A549 (cell line): ENCODE measurements at regions not wholly inside any gene's neighbourhood (a gene's known extent, or its start where the extent isn't known, plus 50 kb on each side); places are given as distances from the start of the nearest gene placed in this dataset.
"Not testable (repeated sequence)": the region's sequence is repeated elsewhere in the genome, so short reads cannot be mapped to it uniquely, and the experiment has no call there.

Source experiments
- ATAC-seq, 2 experiments: fragments of 200-7000 bp in 1 of 2; fragments of >200 bp in 1 of 2; cut with Nextera tagmentation in 1 of 2; cut with Tn5 transposase in 1 of 2; 3 replicates each; pipeline versions ENCODE4 v1.8.0 to v1.9.1; 2018 to 2020; ENCODE audit warnings: mild to moderate bottlenecking in 1 of 2, moderate library complexity in 1 of 2
- CTCF ChIA-PET: fragments of 300-600 bp; sonication (Branson Sonifier 250); formaldehyde crosslinking; extraction: SDS; loops from one replicate; lab custom pipeline; 2021; ENCODE audit warnings: antibody characterized with exemption, inconsistent platforms; lab: Yijun Ruan, JAX
- POLR2A ChIA-PET: fragments of 350-600 bp; formaldehyde crosslinking; extraction: SDS; loops from one replicate; lab custom pipeline; 2021; ENCODE audit warnings: antibody characterized with exemption, inconsistent platforms; lab: Yijun Ruan, JAX
- DNase-seq, 2 experiments: peaks; one replicate each; pipeline versions ENCODE4 v3.0.0 to v3.0.0-alpha.2; 2011 to 2016; ENCODE audit warnings: low read depth in 1 of 2, low spot score in 1 of 2
- FAIRE-seq: peaks from 2 replicates; lab custom pipeline; 2011; peaks lifted over from hg19 to GRCh38; lab: Jason Lieb, UNC
- H3K27ac ChIP-seq, 2 experiments: fragments of >200 bp; sonication (Bioruptor Twin); formaldehyde crosslinking; 3 replicates each; pipeline ENCODE4 v1.5.1; 2016 to 2017
- H3K4me1 ChIP-seq: fragments of >200 bp; sonication (Bioruptor Twin); formaldehyde crosslinking; 3 replicates; pipeline ENCODE4 v1.6.1; 2016
- H3K4me2 ChIP-seq: fragments of >200 bp; sonication (Bioruptor Twin); formaldehyde crosslinking; 3 replicates; pipeline ENCODE4 v1.6.1; 2016
- H3K4me3 ChIP-seq: fragments of >200 bp; sonication (Bioruptor Twin); formaldehyde crosslinking; 3 replicates; pipeline ENCODE4 v1.5.1; 2016
- H3K9me3 ChIP-seq: fragments of >200 bp; sonication (Bioruptor Twin); formaldehyde crosslinking; 3 replicates; pipeline ENCODE4 v1.6.1; 2016
- EHF ChIP-seq: fragments of 250-450 bp; sonication (Bioruptor Pico); IDR thresholded peaks from 2 replicates; pipeline ENCODE4 v1.5.0; 2020; ENCODE audit warnings: mild to moderate bottlenecking
- ESRRA ChIP-seq: fragments of 150-350 bp; IDR thresholded peaks from 2 replicates; pipeline ENCODE4 v1.6.1; 2014; ENCODE audit warnings: mild to moderate bottlenecking, low read length, borderline replicate concordance
- HDAC2 ChIP-seq: fragments of 200-600 bp; sonication (generic); IDR thresholded peaks from 2 replicates; pipeline ENCODE4 v1.6.1; 2016
- HOXA7 ChIP-seq: fragments of 250-450 bp; sonication (Bioruptor Pico); IDR thresholded peaks from 2 replicates; pipeline ENCODE4 v1.5.0; 2020; ENCODE audit warnings: mild to moderate bottlenecking, moderate library complexity
- JUNB ChIP-seq: fragments of >200 bp; sonication (Bioruptor Twin); formaldehyde crosslinking; IDR thresholded peaks from 2 replicates; pipeline ENCODE4 v1.6.1; 2016
- KDM1A ChIP-seq: fragments of 200-600 bp; sonication (generic); IDR thresholded peaks from 2 replicates; pipeline ENCODE4 v1.6.1; 2016; ENCODE audit warnings: low read depth, mild to moderate bottlenecking
- MAX ChIP-seq: IDR thresholded peaks from 2 replicates; pipeline ENCODE4 v1.6.1; 2012
- MYC ChIP-seq: IDR thresholded peaks from 2 replicates; pipeline ENCODE4 v1.6.1; 2012; ENCODE audit warnings: mild to moderate bottlenecking, inconsistent platforms, low read length, improper control_type of control experiment, borderline replicate concordance
- NFE2L2 ChIP-seq: fragments of 150-350 bp; conservative IDR thresholded peaks from 2 replicates; pipeline ENCODE4 v1.6.1; 2014; ENCODE audit warnings: low read length
- PHF8 ChIP-seq: fragments of 200-600 bp; sonication (generic); IDR thresholded peaks from 2 replicates; pipeline ENCODE4 v1.6.1; 2016; ENCODE audit warnings: low read depth, mild to moderate bottlenecking, antibody characterized with exemption, moderate library complexity, borderline replicate concordance
- RCOR1 ChIP-seq: fragments of 150-350 bp; IDR thresholded peaks from 2 replicates; pipeline ENCODE4 v1.6.1; 2014; ENCODE audit warnings: antibody characterized with exemption, low read length, low read depth
- REST ChIP-seq: fragments of 200-600 bp; sonication (generic); IDR thresholded peaks from 2 replicates; pipeline ENCODE4 v1.6.1; 2016; ENCODE audit warnings: antibody characterized with exemption, mild to moderate bottlenecking, moderate library complexity
- ZFP36 ChIP-seq: fragments of 450-650 bp; IDR thresholded peaks from 2 replicates; pipeline ENCODE4 v1.6.1; 2014; ENCODE audit warnings: borderline replicate concordance; ENCODE audit not compliant: partially characterized antibody
- ZNF302 ChIP-seq: fragments of 250-450 bp; sonication (Bioruptor Pico); IDR thresholded peaks from 2 replicates; pipeline ENCODE4 v1.9.0; 2021; ENCODE audit warnings: inconsistent platforms, mild to moderate bottlenecking, moderate library complexity
- WGBS: methylation state at CpG from one replicate; pipeline ENCODE4 v1.1.6; 2017; ENCODE audit errors: missing lambda C conversion rate; 5-methylcytosine and 5-hydroxymethylcytosine counted together

- Histone ChIP-seq H3K4me3 (no peak overlapping the region), H3K4me2 (no peak overlapping the region), H3K27ac (no peak overlapping the region), H3K9me3 (no peaks in the 10 kb centered on the region), H3K4me1 (no peaks in the 10 kb centered on the region)
- DNase-seq (no peak), ATAC-seq (no peak), FAIRE-seq (no peak)
- TF ChIP-seq ZNF302 (no peak), PHF8 (no peak), NFE2L2 (no peak), JUNB (no peak), HOXA7 (CRISPR knock-in tag) (no peak), ESRRA (no peak), KDM1A (no peak), REST (no peak), MAX (no peak), RCOR1 (no peak), HDAC2 (no peak), MYC (no peak), ZFP36 (no peak), EHF (CRISPR knock-in tag) (no peak)
- ChIA-PET POLR2A (no interaction called here), CTCF (no interaction called here)
- WGBS = 54% methylated on average over 32 of the region's 36 CpGs
Observed at GRCh38 chr18:79604913-79605880, 74.4 kb upstream of the CTDP1 start.

- DNase-seq, ATAC-seq, H3K4me2 ChIP-seq, H3K4me1 ChIP-seq, FAIRE-seq, H3K4me3 ChIP-seq, POLR2A ChIA-PET, H3K27ac ChIP-seq, H3K9me3 ChIP-seq, CTCF ChIA-PET: not testable (repeated sequence)
- 62% methylated on average over 11 of the region's 13 CpGs for WGBS
Observed at GRCh38 chr18:79606071-79606470, 73.5 kb upstream of the CTDP1 start.

- 55% methylated on average over 16 of the region's 31 CpGs for WGBS
- DNase-seq = no peak
- no peak for TF ChIP-seq HOXA7 (CRISPR knock-in tag)
- TF ChIP-seq, all 56 proteins: peak for 0
- FAIRE-seq (no peak), ATAC-seq (no peak)
- POLR2A ChIA-PET = no interaction called here
- H3K4me3 ChIP-seq = no peak overlapping the region
- no peaks in the 10 kb centered on the region for H3K4me1 ChIP-seq
- CTCF ChIA-PET = no interaction called here
- no peak overlapping the region for H3K27ac ChIP-seq
- no peaks in the 10 kb centered on the region for H3K9me3 ChIP-seq
- H3K4me2 ChIP-seq = no peak overlapping the region
Observed at GRCh38 chr18:79606621-79607331, 72.8 kb upstream of the CTDP1 start.
